Neural cell (in vitro differentiated cells): ENCODE measurements at regions not wholly inside any gene's neighbourhood (a gene's known extent, or its start where the extent isn't known, plus 50 kb on each side); places are given as distances from the start of the nearest gene placed in this dataset.

Experiments used
- H2AFZ ChIP-seq: fragments of 200-600, 300-800 bp; sonication (generic), shearing (Covaris generic); 2 replicates; pipeline ENCODE4 v1.6.0; 2014; ENCODE audit warnings: low read depth, mild to moderate bottlenecking, antibody characterized with exemption, low read length, moderate library complexity
- H3F3A ChIP-seq: fragments of 200-600 bp; shearing (Covaris generic); 2 replicates; pipeline ENCODE4 v1.6.1; 2016; ENCODE audit warnings: mild to moderate bottlenecking, moderate library complexity, mixed read lengths, antibody characterized with exemption, low read length; ENCODE audit not compliant: insufficient read depth, poor library complexity, severe bottlenecking
- H3K27ac ChIP-seq: fragments of 200-600, 300-800 bp; sonication (generic), shearing (Covaris generic); 2 replicates; pipeline ENCODE4 v1.5.1; 2014; ENCODE audit warnings: mild to moderate bottlenecking, low read length, moderate library complexity
- H3K27me3 ChIP-seq: fragments of 300-800, 200-600 bp; sonication (generic), shearing (Covaris generic); 2 replicates; pipeline ENCODE4 v1.6.0; 2014; ENCODE audit warnings: mild to moderate bottlenecking, low read depth, low read length, moderate library complexity; ENCODE audit not compliant: insufficient read depth
- H3K36me3 ChIP-seq: fragments of 300-800, 200-600 bp; sonication (generic), shearing (Covaris generic); 2 replicates; pipeline ENCODE4 v1.5.1; 2014; ENCODE audit warnings: mild to moderate bottlenecking, antibody characterized with exemption, low read length, moderate library complexity; ENCODE audit not compliant: insufficient read depth
- H3K4me2 ChIP-seq: fragments of 300-800, 200-600 bp; sonication (generic), shearing (Covaris generic); 2 replicates; pipeline ENCODE4 v1.6.0; 2014; ENCODE audit warnings: mild to moderate bottlenecking, low read length
- H3K4me3 ChIP-seq: fragments of 300-800, 200-600 bp; sonication (generic), shearing (Covaris generic); 2 replicates; pipeline ENCODE4 v1.5.1; 2014; ENCODE audit warnings: mild to moderate bottlenecking, low read length, moderate library complexity
- H3K79me2 ChIP-seq: fragments of 200-600 bp; shearing (Covaris generic); replicated peaks from 2 replicates; pipeline ENCODE4 v1.6.0; 2014; ENCODE audit warnings: mild to moderate bottlenecking, low read length, moderate library complexity; ENCODE audit not compliant: insufficient read depth
- H3K9ac ChIP-seq: fragments of 300-800, 200-600 bp; sonication (generic), shearing (Covaris generic); 2 replicates; pipeline ENCODE4 v1.6.1; 2016; ENCODE audit warnings: mild to moderate bottlenecking, low read length, mixed read lengths
- H3K9me2 ChIP-seq: fragments of 200-600 bp; shearing (Covaris generic); 2 replicates; pipeline ENCODE4 v1.6.1; 2016; ENCODE audit warnings: mild to moderate bottlenecking, low read length, mixed read lengths; ENCODE audit not compliant: insufficient read depth
- H3K9me3 ChIP-seq: fragments of 200-600, 300-800 bp; sonication (generic), shearing (Covaris generic); 2 replicates; pipeline ENCODE4 v1.6.1; 2016; ENCODE audit warnings: mild to moderate bottlenecking, mixed run types, low read length, moderate library complexity, mixed read lengths
- H4K20me1 ChIP-seq: fragments of 200-600 bp; shearing (Covaris generic); 2 replicates; pipeline ENCODE4 v1.6.1; 2016; ENCODE audit warnings: mild to moderate bottlenecking, mixed run types; ENCODE audit not compliant: insufficient read depth
- CTCF ChIP-seq: fragments of 450-650 bp; IDR thresholded peaks from 2 replicates; pipeline ENCODE4 v1.5.1; 2014; ENCODE audit warnings: antibody characterized with exemption, mild to moderate bottlenecking, moderate library complexity; ENCODE audit not compliant: poor library complexity, severe bottlenecking
- EP300 ChIP-seq: fragments of 450-650 bp; conservative IDR thresholded peaks from 2 replicates; pipeline ENCODE4 v1.6.1; 2014; ENCODE audit warnings: antibody characterized with exemption, mild to moderate bottlenecking, moderate library complexity; ENCODE audit not compliant: poor library complexity, severe bottlenecking
- EZH2 ChIP-seq: fragments of 200-600, 300-800 bp; shearing (Covaris generic), sonication (generic); IDR thresholded peaks from 2 replicates; pipeline ENCODE4 v1.6.1; 2014; ENCODE audit warnings: antibody characterized with exemption, low read length, borderline replicate concordance, mild to moderate bottlenecking; ENCODE audit not compliant: insufficient read depth, poor library complexity, severe bottlenecking
- MXI1 ChIP-seq: fragments of 450-650 bp; conservative IDR thresholded peaks from 2 replicates; pipeline ENCODE4 v1.6.1; 2014; ENCODE audit warnings: antibody characterized with exemption, mild to moderate bottlenecking; ENCODE audit not compliant: poor library complexity, severe bottlenecking
- POLR2AphosphoS5 ChIP-seq: IDR thresholded peaks from 2 replicates; pipeline ENCODE4 v1.6.1; 2012
- RAD21 ChIP-seq: fragments of 450-650 bp; conservative IDR thresholded peaks from 2 replicates; pipeline ENCODE4 v1.6.1; 2014; ENCODE audit warnings: antibody characterized with exemption, mild to moderate bottlenecking, moderate library complexity
- REST ChIP-seq: IDR thresholded peaks from 2 replicates; pipeline ENCODE4 v1.6.1; 2012; ENCODE audit warnings: borderline replicate concordance
- SMC3 ChIP-seq: fragments of 450-650 bp; conservative IDR thresholded peaks from 2 replicates; pipeline ENCODE4 v1.6.1; 2014; ENCODE audit warnings: antibody characterized with exemption, mild to moderate bottlenecking, moderate library complexity; ENCODE audit not compliant: poor library complexity
- TAF1 ChIP-seq: IDR thresholded peaks from 2 replicates; pipeline ENCODE4 v1.6.1; 2012; ENCODE audit warnings: low read depth

DNA sequence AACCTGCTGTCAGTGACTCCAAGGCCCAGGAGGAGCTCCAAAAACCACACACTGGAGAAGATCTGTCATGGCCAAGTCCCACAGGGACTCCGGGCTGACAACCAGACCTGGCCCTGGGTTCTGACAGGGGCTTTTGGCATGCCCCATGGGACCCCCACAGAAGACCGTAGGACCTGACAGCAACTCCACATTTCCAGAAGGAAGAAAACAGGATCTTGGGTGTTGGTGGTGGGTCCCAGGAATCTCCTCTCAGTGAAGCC is 275.9 kb upstream of the HS6ST1 start:
- H3K4me2 ChIP-seq = no peak overlapping the region
- H3K36me3 ChIP-seq = no peaks in the 10 kb centered on the region
- H3K9ac ChIP-seq = no peak overlapping the region
- no peaks in the 10 kb centered on the region for H3F3A ChIP-seq
- H3K27ac ChIP-seq = no peak overlapping the region
- no peaks in the 10 kb centered on the region for H3K9me3 ChIP-seq
- TF ChIP-seq SMC3 (no peak), RAD21 (no peak), CTCF (no peak), EP300 (no peak), MXI1 (no peak)
- H3K79me2 ChIP-seq = no peaks in the 10 kb centered on the region
- H3K27me3 ChIP-seq = no peaks in the 10 kb centered on the region
- H3K4me3 ChIP-seq = no peak overlapping the region
- H4K20me1 ChIP-seq = no peaks in the 10 kb centered on the region
- no peak overlapping the region for H2AFZ ChIP-seq
- H3K9me2 ChIP-seq = no peaks in the 10 kb centered on the region

- Histone ChIP-seq H3K79me2 (no peaks in the 10 kb centered on the region), H3K9ac (no peak overlapping the region), H3K4me3 (no peak overlapping the region), H3K9me2 (no peaks in the 10 kb centered on the region), H3K27ac (no peak overlapping the region), H3F3A (no peaks in the 10 kb centered on the region), H2AFZ (no peak overlapping the region), H3K9me3 (no peaks in the 10 kb centered on the region), H3K36me3 (no peaks in the 10 kb centered on the region), H4K20me1 (no peaks in the 10 kb centered on the region), H3K27me3 (no peaks in the 10 kb centered on the region), H3K4me2 (no peak overlapping the region)
- TF ChIP-seq POLR2AphosphoS5 (no peak), MXI1 (no peak), RAD21 (no peak), REST (no peak), EP300 (no peak), CTCF (no peak), EZH2 (no peak), TAF1 (no peak), SMC3 (no peak)
Observed at GRCh38 chr2:128594953-128595677, 276.4 kb upstream of the HS6ST1 start.
